ENCODE measurements at regions not wholly inside any gene's neighbourhood (a gene's known extent, or its start where the extent isn't known, plus 50 kb on each side); places are given as distances from the start of the nearest gene placed in this dataset.

GRCh38 chr3:107284612-107285011 is 92.6 kb upstream of the CCDC54 start (continued):
- TF ChIP-seq, protein P1, sequence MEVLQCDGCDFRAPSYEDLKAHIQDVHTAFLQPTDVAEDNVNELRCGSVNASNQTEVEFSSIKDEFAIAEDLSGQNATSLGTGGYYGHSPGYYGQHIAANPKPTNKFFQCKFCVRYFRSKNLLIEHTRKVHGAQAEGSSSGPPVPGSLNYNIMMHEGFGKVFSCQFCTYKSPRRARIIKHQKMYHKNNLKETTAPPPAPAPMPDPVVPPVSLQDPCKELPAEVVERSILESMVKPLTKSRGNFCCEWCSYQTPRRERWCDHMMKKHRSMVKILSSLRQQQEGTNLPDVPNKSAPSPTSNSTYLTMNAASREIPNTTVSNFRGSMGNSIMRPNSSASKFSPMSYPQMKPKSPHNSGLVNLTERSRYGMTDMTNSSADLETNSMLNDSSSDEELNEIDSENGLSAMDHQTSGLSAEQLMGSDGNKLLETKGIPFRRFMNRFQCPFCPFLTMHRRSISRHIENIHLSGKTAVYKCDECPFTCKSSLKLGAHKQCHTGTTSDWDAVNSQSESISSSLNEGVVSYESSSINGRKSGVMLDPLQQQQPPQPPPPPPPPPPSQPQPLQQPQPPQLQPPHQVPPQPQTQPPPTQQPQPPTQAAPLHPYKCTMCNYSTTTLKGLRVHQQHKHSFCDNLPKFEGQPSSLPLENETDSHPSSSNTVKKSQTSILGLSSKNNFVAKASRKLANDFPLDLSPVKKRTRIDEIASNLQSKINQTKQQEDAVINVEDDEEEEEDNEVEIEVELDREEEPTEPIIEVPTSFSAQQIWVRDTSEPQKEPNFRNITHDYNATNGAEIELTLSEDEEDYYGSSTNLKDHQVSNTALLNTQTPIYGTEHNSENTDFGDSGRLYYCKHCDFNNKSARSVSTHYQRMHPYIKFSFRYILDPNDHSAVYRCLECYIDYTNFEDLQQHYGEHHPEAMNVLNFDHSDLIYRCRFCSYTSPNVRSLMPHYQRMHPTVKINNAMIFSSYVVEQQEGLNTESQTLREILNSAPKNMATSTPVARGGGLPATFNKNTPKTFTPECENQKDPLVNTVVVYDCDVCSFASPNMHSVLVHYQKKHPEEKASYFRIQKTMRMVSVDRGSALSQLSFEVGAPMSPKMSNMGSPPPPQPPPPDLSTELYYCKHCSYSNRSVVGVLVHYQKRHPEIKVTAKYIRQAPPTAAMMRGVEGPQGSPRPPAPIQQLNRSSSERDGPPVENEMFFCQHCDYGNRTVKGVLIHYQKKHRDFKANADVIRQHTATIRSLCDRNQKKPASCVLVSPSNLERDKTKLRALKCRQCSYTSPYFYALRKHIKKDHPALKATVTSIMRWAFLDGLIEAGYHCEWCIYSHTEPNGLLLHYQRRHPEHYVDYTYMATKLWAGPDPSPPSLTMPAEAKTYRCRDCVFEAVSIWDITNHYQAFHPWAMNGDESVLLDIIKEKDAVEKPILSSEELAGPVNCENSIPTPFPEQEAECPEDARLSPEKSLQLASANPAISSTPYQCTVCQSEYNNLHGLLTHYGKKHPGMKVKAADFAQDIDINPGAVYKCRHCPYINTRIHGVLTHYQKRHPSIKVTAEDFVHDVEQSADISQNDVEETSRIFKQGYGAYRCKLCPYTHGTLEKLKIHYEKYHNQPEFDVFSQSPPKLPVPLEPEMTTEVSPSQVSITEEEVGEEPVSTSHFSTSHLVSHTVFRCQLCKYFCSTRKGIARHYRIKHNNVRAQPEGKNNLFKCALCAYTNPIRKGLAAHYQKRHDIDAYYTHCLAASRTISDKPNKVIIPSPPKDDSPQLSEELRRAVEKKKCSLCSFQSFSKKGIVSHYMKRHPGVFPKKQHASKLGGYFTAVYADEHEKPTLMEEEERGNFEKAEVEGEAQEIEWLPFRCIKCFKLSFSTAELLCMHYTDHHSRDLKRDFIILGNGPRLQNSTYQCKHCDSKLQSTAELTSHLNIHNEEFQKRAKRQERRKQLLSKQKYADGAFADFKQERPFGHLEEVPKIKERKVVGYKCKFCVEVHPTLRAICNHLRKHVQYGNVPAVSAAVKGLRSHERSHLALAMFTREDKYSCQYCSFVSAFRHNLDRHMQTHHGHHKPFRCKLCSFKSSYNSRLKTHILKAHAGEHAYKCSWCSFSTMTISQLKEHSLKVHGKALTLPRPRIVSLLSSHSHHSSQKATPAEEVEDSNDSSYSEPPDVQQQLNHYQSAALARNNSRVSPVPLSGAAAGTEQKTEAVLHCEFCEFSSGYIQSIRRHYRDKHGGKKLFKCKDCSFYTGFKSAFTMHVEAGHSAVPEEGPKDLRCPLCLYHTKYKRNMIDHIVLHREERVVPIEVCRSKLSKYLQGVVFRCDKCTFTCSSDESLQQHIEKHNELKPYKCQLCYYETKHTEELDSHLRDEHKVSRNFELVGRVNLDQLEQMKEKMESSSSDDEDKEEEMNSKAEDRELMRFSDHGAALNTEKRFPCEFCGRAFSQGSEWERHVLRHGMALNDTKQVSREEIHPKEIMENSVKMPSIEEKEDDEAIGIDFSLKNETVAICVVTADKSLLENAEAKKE (CRISPR knock-in tag; IDR thresholded peaks at IDR 0.05) = no peak
- no peak for TF ChIP-seq NANOG (IDR thresholded peaks at IDR 0.05; ENCODE audit: borderline replicate concordance)

- Mint-ChIP-seq H3K4me3 (peak overlapping the region; percentile 31; the same call in 2 of the 3 replicates), H3K4me1 (peaks cover 34% of the 10 kb centered on the region), H3K27ac (no peak overlapping the region), H3K27me3 (ENCODE audit: insufficient read depth, low read depth, poor library complexity) (no peaks in the 10 kb centered on the region), H3K36me3 (ENCODE audit: low read depth) (no peaks in the 10 kb centered on the region), H3K9me3 (peaks cover 3% of the 10 kb centered on the region; the same call in 1 of the 3 replicates)
- H3K79me2 ChIP-seq (replicated peaks; ENCODE audit: insufficient read depth) = no peaks in the 10 kb centered on the region
- H3K36me3 ChIP-seq (ENCODE audit: insufficient read depth) = no peaks in the 10 kb centered on the region
- DNase-seq (ENCODE audit: low spot score) (peak; percentile 86), ATAC-seq (peak; percentile 99)
- no peaks in the 10 kb centered on the region for H4K20me1 ChIP-seq (replicated peaks; ENCODE audit: insufficient read depth)
- H3K27me3 ChIP-seq (ENCODE audit: insufficient read depth) = no peaks in the 10 kb centered on the region
- H3K4me3 ChIP-seq = no peak overlapping the region
- no peak overlapping the region for H2AFZ ChIP-seq
- H3K27ac ChIP-seq (ENCODE audit: low read depth) = no peak overlapping the region
- peak overlapping the region; percentile 42 for H3K4me2 ChIP-seq
- peaks cover 27% of the 10 kb centered on the region for H3K4me1 ChIP-seq (ENCODE audit: insufficient read depth)
- no peaks in the 10 kb centered on the region for H3K9me2 ChIP-seq (ENCODE audit: insufficient read depth)
- H3F3A ChIP-seq (replicated peaks; ENCODE audit: low read depth) = no peaks in the 10 kb centered on the region
- TF ChIP-seq, protein P2, sequence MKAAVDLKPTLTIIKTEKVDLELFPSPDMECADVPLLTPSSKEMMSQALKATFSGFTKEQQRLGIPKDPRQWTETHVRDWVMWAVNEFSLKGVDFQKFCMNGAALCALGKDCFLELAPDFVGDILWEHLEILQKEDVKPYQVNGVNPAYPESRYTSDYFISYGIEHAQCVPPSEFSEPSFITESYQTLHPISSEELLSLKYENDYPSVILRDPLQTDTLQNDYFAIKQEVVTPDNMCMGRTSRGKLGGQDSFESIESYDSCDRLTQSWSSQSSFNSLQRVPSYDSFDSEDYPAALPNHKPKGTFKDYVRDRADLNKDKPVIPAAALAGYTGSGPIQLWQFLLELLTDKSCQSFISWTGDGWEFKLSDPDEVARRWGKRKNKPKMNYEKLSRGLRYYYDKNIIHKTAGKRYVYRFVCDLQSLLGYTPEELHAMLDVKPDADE (IDR thresholded peaks at IDR 0.05) = peak; percentile 38; the same call in 1 of the 2 replicates
- TF ChIP-seq, protein P1 (CRISPR knock-in tag; IDR thresholded peaks at IDR 0.05) = peak; percentile 93
- TF ChIP-seq EZH2phosphoT487 (IDR thresholded peaks at IDR 0.05; ENCODE audit: unreplicated experiment) (no peak), ZNF331 (CRISPR knock-in tag; IDR thresholded peaks at IDR 0.05; ENCODE audit: low read depth) (no peak), NANOG (IDR thresholded peaks at IDR 0.05; ENCODE audit: borderline replicate concordance) (peak; percentile 69; the same call in 1 of the 2 replicates), CREB1 (CRISPR knock-in tag; IDR thresholded peaks at IDR 0.05; ENCODE audit: low read depth) (peak; percentile 65; the same call in 1 of the 2 replicates)
These were observed 92.0 kb upstream of the CCDC54 start for GRCh38 chr3:107285197-107285596.

Data from GM23338 (cell line).